B cell (primary cell): ENCODE measurements at regions not wholly inside any gene's neighbourhood (a gene's known extent, or its start where the extent isn't known, plus 50 kb on each side); places are given as distances from the start of the nearest gene placed in this dataset.

Source experiments
- CTCF ChIP-seq: fragments of 200-600 bp; IDR thresholded peaks from one replicate; pipeline ENCODE4 v1.8.0; 2022; ENCODE audit warnings: antibody characterized with exemption, mild to moderate bottlenecking
- EZH2 ChIP-seq: IDR thresholded peaks from 2 replicates; pipeline ENCODE4 v1.6.1; 2012; ENCODE audit warnings: borderline replicate concordance, low read depth, mild to moderate bottlenecking, moderate library complexity, low read length; ENCODE audit not compliant: insufficient read depth, poor library complexity, severe bottlenecking

GRCh38 chr10:43965033-43965917 is 316.6 kb upstream of the ZNF32 start:
- TF ChIP-seq CTCF (no peak), EZH2 (no peak)
